ENCODE measurements at regions not wholly inside any gene's neighbourhood (a gene's known extent, or its start where the extent isn't known, plus 50 kb on each side); places are given as distances from the start of the nearest gene placed in this dataset.

DNA sequence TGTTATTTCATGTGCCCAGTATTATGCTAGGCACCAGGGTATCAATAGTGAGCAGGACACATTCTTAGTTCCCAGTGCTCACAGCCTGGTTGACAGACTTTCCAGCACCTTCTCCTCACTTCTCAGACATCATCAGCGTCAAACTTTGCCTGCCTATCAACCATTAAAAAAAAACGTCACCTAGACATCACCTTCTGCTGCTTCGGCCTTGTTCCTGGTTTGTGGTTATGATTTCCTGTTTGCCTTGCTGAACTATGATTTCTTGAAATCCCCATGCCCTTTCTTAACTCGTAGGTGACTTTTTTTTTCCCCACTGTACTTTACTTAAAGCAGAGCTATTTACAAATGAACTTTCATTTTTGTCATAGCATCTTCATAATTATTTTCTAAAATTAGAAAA is 60.4 kb upstream of the NABP1 start:
- no peak for DNase-seq

DNA sequence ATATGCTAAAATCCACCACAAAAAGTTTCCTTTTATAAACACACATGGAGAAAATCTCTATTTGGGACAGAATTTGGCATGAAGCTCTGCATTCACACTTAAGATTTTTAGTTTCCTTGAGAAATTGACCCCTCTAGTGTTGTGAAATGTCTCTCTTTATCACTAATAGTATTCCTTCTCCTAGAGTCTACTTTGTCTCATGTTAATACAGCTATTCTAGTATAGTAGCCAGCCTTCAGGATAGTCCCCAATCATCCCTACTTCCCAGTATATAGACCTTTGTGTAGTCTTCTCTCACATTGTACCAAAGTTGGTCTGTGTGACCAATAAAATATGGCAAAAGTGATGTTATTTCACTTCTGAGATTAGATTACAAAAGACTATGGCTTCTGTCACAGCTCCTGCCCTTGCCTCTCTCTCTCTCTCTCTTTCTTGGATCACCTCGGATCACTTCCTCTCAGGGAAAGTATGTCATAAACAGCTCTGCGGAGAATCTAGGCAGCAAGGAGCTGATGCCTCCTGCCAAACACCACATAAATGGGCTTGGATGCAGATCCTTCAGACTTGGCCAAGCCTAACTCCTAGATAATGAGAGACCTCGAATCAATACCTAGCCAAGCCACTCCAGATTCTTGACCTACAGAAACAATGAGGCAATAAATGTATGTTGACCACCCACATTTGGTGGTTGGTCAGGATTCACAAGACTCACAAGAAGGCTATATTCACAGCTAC is 59.7 kb upstream of the NABP1 start:
- DNase-seq = no peak

DNA sequence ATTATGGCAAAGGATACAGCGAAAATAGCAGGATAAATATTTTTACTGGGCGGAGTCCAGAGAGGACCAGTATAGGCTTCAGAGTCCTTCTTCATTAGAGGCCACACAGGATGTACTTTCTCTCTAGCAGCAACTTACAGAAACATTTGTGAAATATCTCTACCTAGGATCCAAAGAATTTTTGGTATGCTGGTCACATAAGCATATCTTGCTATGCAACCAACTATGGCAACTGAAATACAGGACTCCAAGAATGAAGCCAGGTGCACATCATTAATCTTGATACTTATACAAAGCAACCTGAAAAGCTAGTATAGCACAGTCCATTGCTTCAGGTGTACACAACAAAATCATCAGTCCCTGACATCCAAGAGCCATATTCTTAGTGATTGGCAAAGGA is 59.1 kb upstream of the NABP1 start:
- no peak for DNase-seq

DNA sequence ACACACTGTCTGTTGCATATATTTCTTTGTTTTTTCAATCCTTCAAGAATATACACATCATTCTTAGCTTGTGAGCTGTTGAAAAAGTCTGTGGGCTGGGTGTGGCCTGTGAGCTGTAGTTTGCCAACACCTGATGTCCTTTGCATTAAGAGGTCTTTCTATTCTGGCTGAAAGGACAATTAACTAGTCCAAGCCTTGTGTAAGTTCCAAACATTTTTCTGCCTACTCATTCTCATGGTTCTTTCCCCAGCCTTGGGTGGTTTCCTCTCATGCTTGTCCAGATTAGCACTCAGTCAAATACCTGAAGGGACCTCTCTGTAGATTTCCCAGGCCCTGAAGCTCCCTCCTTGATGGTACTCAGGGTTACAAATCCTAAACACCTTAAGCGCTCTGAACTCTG is 57.8 kb upstream of the NABP1 start:
- DNase-seq = no peak

DNA sequence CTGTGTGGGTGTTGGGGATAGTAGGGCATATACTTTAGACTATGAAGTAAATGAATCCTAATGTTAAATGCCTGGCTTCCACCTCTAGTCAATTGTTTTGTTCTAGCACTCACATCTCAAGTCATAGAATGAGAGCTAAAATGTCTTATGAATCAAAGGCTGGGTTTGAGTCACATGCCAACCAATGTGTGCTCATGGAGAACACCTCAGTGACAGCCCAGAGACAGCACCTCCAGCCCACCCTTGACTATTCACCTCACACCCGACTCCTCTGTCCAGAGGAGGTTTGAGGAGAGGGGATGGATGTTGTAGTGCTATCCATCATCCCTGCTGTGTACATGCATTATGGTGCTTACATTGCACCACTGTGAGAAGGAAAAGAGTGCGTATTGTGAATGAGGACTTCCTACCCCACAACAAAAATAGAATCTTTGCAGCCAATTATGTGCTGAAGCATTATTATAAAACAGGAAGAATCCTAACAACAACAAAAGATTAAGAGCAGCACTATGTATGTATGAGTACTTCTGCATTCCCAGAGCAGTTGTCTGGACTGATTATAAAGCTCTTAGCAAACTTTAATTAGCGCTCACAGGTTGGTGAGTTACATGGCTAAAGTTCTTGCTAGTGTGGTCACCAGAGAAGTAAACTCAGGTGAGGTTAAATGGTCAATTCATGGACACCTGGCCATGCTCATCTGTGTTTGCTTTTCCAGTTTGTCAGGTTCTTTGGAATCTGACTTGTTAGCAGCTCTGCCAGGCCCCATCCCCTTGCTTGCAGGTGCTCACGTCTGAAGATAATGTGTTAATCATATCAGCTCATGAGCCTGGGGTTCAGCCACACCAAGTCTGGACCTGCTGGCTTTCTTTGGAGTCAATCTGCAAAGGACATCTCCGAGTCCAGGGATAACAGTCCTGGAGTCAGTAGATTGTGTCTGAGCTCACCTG is 55.3 kb upstream of the NABP1 start:
- no peak for DNase-seq

DNA sequence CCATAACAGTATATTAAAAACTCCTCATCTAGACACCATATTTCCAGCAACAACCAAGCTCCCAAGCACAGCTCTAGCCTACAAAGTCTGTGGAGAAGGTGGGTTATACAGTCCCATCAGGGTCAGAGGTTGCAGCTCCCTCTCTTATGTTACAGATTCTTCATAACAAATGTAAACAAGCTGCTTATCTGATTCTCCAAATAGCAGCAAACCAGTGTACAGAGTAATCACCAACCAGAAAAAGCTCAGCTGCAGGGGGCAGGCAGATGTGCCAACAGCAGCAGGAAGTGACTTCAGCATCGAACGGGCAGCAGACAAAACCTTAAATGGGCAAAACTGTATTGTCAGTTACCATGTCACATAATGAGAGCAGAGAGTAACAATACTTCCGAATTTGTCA is 52.9 kb upstream of the NABP1 start:
- no peak for DNase-seq

DNA sequence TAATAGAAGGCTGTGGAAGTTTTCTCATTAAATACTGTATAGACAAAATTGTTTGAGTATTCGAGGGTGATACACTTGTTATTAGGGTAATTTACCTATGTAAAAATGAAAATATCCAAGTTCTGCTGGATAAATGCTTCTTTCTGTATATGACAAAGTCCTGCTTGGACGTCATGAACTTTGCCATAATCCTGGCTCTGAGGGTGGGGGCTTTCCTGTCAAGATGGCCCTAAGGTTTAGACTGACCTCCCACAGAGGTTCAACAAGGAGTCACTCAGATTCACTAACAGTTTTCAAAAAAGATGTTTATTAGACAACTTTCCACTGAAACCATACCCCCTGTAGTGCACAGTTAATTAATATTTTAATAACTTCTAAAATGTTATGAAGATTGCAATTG is 52.5 kb upstream of the NABP1 start:
- no peak for DNase-seq

DNA sequence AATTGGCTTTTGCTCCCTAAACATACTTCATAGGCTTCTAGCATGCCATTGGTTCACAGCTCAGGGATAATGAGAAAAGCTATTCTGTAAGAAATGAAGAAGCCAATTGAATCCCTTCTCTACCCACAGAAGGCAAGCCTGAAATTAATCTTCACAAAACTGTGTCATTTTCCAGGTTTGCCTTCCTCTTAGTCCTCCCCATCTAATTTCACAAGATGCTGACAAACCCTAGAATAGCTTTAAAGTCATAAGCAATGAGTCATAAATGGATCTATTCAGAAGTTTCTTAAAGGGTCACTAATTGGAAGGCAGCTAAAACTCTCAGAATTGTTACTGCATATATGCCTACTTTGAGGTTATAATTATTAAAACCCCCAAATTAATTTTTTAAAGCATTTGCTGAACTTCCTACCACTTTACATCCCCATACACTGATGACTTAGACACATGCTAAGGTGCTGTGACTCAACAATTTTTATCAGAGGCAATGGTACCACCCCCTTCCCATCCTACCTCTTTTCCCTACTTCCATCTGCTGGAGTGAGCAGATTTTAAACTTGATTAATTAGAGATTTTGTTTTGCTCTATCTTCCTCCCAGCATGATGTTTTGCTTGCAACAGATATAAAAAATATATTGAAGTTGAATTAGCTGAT is 51.3 kb upstream of the NABP1 start:
- DNase-seq = no peak

DNA sequence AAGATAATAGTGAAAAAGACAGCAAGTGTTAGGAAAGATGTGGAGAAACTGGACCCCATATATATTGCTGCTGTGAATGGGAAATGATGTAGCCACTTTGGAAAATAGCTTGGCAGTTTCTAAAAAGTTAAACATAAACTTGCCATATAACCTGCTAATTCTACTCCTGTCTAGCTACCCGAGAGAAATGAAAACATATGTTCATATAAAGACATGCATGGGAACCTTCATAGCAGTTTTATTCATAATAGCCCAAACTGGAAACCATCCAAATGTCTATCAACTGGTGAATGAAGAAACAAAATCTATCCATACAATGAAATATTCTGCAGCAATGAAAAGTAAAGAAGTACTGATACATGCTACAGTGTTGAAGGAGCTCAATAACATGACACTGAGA is 50.4 kb upstream of the NABP1 start:
- no peak for DNase-seq

All from NCI-H774 (cell line).